ENCODE measurements at regions not wholly inside any gene's neighbourhood (a gene's known extent, or its start where the extent isn't known, plus 50 kb on each side); places are given as distances from the start of the nearest gene placed in this dataset.

- in situ Hi-C loops (cut with MboI; ENCODE audit: low sequenced_read_pairs, unreplicated experiment) = loop anchor here (10.0 kb wide), 1 partner anchor 91 kb away; no protein-coding TSS in a partner anchor
- no peak for TF ChIP-seq CTCF (IDR thresholded peaks at IDR 0.05; ENCODE audit: borderline replicate concordance, control extremely low read depth, extremely low read depth, insufficient read depth, missing control alignments)
- DNase-seq (ENCODE audit: low spot score) = no peak
These were observed 285.2 kb downstream of the SEC14L1 start for GRCh38 chr17:77425791-77426641.

GRCh38 chr17:77426676-77427386 lies 286.1 kb downstream of the SEC14L1 start:
- in situ Hi-C loops (cut with MboI; ENCODE audit: low sequenced_read_pairs, unreplicated experiment) = loop anchor here (10.0 kb wide), 1 partner anchor 92 kb away; no protein-coding TSS in a partner anchor
- TF ChIP-seq CTCF (IDR thresholded peaks at IDR 0.05; ENCODE audit: borderline replicate concordance, control extremely low read depth, extremely low read depth, insufficient read depth, missing control alignments) = no peak
- no peak for DNase-seq (ENCODE audit: low spot score)

- TF ChIP-seq CTCF (IDR thresholded peaks at IDR 0.05; ENCODE audit: borderline replicate concordance, control extremely low read depth, extremely low read depth, insufficient read depth, missing control alignments) = no peak
- no peak for DNase-seq (ENCODE audit: low spot score)
- in situ Hi-C loops (cut with MboI; ENCODE audit: low sequenced_read_pairs, unreplicated experiment) = loop anchor here (10.0 kb wide), 1 partner anchor 93 kb away; no protein-coding TSS in a partner anchor
These were observed 286.7 kb downstream of the SEC14L1 start for GRCh38 chr17:77427391-77427991.

- in situ Hi-C loops (cut with MboI; ENCODE audit: low sequenced_read_pairs, unreplicated experiment) = loop anchor here (10.0 kb wide), 1 partner anchor 93 kb away; no protein-coding TSS in a partner anchor
- DNase-seq (ENCODE audit: low spot score) = no peak
- TF ChIP-seq CTCF (IDR thresholded peaks at IDR 0.05; ENCODE audit: borderline replicate concordance, control extremely low read depth, extremely low read depth, insufficient read depth, missing control alignments) = no peak
These were observed 287.4 kb downstream of the SEC14L1 start for GRCh38 chr17:77428020-77428748.

- in situ Hi-C loops (cut with MboI; ENCODE audit: low sequenced_read_pairs, unreplicated experiment) = loop anchor here (10.0 kb wide), 1 partner anchor 94 kb away; no protein-coding TSS in a partner anchor
- no peak for TF ChIP-seq CTCF (IDR thresholded peaks at IDR 0.05; ENCODE audit: borderline replicate concordance, control extremely low read depth, extremely low read depth, insufficient read depth, missing control alignments)
- DNase-seq (ENCODE audit: low spot score) = no peak
These were observed 288.1 kb downstream of the SEC14L1 start for GRCh38 chr17:77428749-77429368.
